ENCODE measurements at regions not wholly inside any gene's neighbourhood (a gene's known extent, or its start where the extent isn't known, plus 50 kb on each side); places are given as distances from the start of the nearest gene placed in this dataset.

GRCh38 chr6:45784250-45784649 lies 231.4 kb downstream of the CLIC5 start:
- Histone ChIP-seq H3K4me3 (no peak overlapping the region), H3K27ac (no peak overlapping the region), H3K9me3 (no peaks in the 10 kb centered on the region), H3K36me3 (no peaks in the 10 kb centered on the region), H3K4me1 (no peaks in the 10 kb centered on the region), H3K27me3 (no peaks in the 10 kb centered on the region)
- ATAC-seq: no peak
- 90 to 100% methylated on average over 1 of the region's 1 CpG for WGBS, 2 donors (ENCODE audit: low coverage in 1 of 2)
- TF ChIP-seq EP300 (IDR thresholded peaks at IDR 0.05) (no peak), POLR2A (IDR thresholded peaks at IDR 0.05) (no peak), CTCF (IDR thresholded peaks at IDR 0.05) (no peak), POLR2AphosphoS5 (IDR thresholded peaks at IDR 0.05) (no peak)

- H3K4me3 ChIP-seq: no peak overlapping the region
- no peaks in the 10 kb centered on the region for H3K9me3 ChIP-seq
- no peak for ATAC-seq
- no peaks in the 10 kb centered on the region for H3K27me3 ChIP-seq
- no peaks in the 10 kb centered on the region for H3K36me3 ChIP-seq
- no peak overlapping the region for H3K27ac ChIP-seq
- WGBS, 2 donors (ENCODE audit: low coverage in 1 of 2): 79 to 87% methylated on average over 5 of the region's 5 CpGs
- TF ChIP-seq POLR2A (IDR thresholded peaks at IDR 0.05): no peak
- TF ChIP-seq CTCF (IDR thresholded peaks at IDR 0.05): no peak
- TF ChIP-seq POLR2AphosphoS5 (IDR thresholded peaks at IDR 0.05): no peak
- TF ChIP-seq EP300 (IDR thresholded peaks at IDR 0.05): no peak
- H3K4me1 ChIP-seq: no peaks in the 10 kb centered on the region
These were observed 231.9 kb downstream of the CLIC5 start for GRCh38 chr6:45783716-45784115.

- H3K27me3 ChIP-seq: no peaks in the 10 kb centered on the region
- H3K4me1 ChIP-seq: no peaks in the 10 kb centered on the region
- no peak overlapping the region for H3K4me3 ChIP-seq
- H3K9me3 ChIP-seq: no peaks in the 10 kb centered on the region
- H3K27ac ChIP-seq: no peak overlapping the region
- no peaks in the 10 kb centered on the region for H3K36me3 ChIP-seq
- no peak for ATAC-seq
- WGBS, 2 donors (ENCODE audit: low coverage in 1 of 2): 81 to 97% methylated on average over 3 of the region's 3 CpGs
- TF ChIP-seq POLR2A (IDR thresholded peaks at IDR 0.05): no peak
- no peak for TF ChIP-seq POLR2AphosphoS5 (IDR thresholded peaks at IDR 0.05)
- no peak for TF ChIP-seq EP300 (IDR thresholded peaks at IDR 0.05)
- TF ChIP-seq CTCF (IDR thresholded peaks at IDR 0.05): no peak
These were observed 233.8 kb downstream of the CLIC5 start for GRCh38 chr6:45781890-45782289.

- no peak overlapping the region for H3K27ac ChIP-seq
- WGBS, 2 donors (ENCODE audit: low coverage in 1 of 2): 86 to 100% methylated on average over 1 to 2 of the region's 2 CpGs
- no peaks in the 10 kb centered on the region for H3K4me1 ChIP-seq
- no peaks in the 10 kb centered on the region for H3K36me3 ChIP-seq
- TF ChIP-seq EP300 (IDR thresholded peaks at IDR 0.05) (no peak), POLR2AphosphoS5 (IDR thresholded peaks at IDR 0.05) (no peak), POLR2A (IDR thresholded peaks at IDR 0.05) (no peak), CTCF (IDR thresholded peaks at IDR 0.05) (no peak)
- H3K9me3 ChIP-seq: no peaks in the 10 kb centered on the region
- no peaks in the 10 kb centered on the region for H3K27me3 ChIP-seq
- no peak overlapping the region for H3K4me3 ChIP-seq
- no peak for ATAC-seq
These were observed 235.1 kb downstream of the CLIC5 start for GRCh38 chr6:45780523-45780922.

GRCh38 chr6:45775026-45775697 lies 240.5 kb downstream of the CLIC5 start:
- H3K36me3 ChIP-seq: no peaks in the 10 kb centered on the region
- no peaks in the 10 kb centered on the region for H3K27me3 ChIP-seq
- no peak overlapping the region for H3K27ac ChIP-seq
- H3K4me1 ChIP-seq: no peaks in the 10 kb centered on the region
- ATAC-seq: no peak
- 75 to 93% methylated on average over 4 to 5 of the region's 5 CpGs for WGBS, 2 donors (ENCODE audit: low coverage in 1 of 2)
- TF ChIP-seq POLR2A (IDR thresholded peaks at IDR 0.05) (no peak), POLR2AphosphoS5 (IDR thresholded peaks at IDR 0.05) (no peak), EP300 (IDR thresholded peaks at IDR 0.05) (no peak), CTCF (IDR thresholded peaks at IDR 0.05) (no peak)
- no peak overlapping the region for H3K4me3 ChIP-seq
- H3K9me3 ChIP-seq: peaks cover 0 to 3% (median 0%) of the 10 kb centered on the region in 3 donors

Data from gastroesophageal sphincter (tissue), 4 donors.